ENCODE measurements at regions not wholly inside any gene's neighbourhood (a gene's known extent, or its start where the extent isn't known, plus 50 kb on each side); places are given as distances from the start of the nearest gene placed in this dataset.
"Not testable (repeated sequence)": the region's sequence is repeated elsewhere in the genome, so short reads cannot be mapped to it uniquely, and the experiment has no call there.

GRCh38 chr6:115214283-115214682 lies 846.4 kb downstream of the FRK start:
- no peak for DNase-seq

- peak; percentile 34 for DNase-seq
Measured at GRCh38 chr6:115203381-115203780, 857.3 kb downstream of the FRK start.

GRCh38 chr6:115194981-115195638 lies 852.3 kb upstream of the HS3ST5 start:
- DNase-seq, result peak; percentile 32

- DNase-seq, result no peak
Measured at GRCh38 chr6:115191989-115192388, 849.2 kb upstream of the HS3ST5 start.

- DNase-seq, result no peak
Measured at GRCh38 chr6:115190534-115190933, 847.7 kb upstream of the HS3ST5 start.

GRCh38 chr6:115175456-115175855 lies 832.6 kb upstream of the HS3ST5 start:
- DNase-seq, result not testable (repeated sequence)

- not testable (repeated sequence) for DNase-seq
Measured at GRCh38 chr6:115165912-115166311, 823.1 kb upstream of the HS3ST5 start.

- DNase-seq, result no peak
Measured at GRCh38 chr6:115159733-115160132, 816.9 kb upstream of the HS3ST5 start.

- DNase-seq, result no peak
Measured at GRCh38 chr6:115137910-115138309, 795.1 kb upstream of the HS3ST5 start.

- no peak for DNase-seq
Measured at GRCh38 chr6:115133790-115134189, 791.0 kb upstream of the HS3ST5 start.

GRCh38 chr6:115131709-115132490 lies 789.1 kb upstream of the HS3ST5 start:
- DNase-seq, result no peak

GRCh38 chr6:115121513-115121912 lies 778.7 kb upstream of the HS3ST5 start:
- not testable (repeated sequence) for DNase-seq

GRCh38 chr6:115120391-115120790 lies 777.6 kb upstream of the HS3ST5 start:
- DNase-seq, result no peak

GRCh38 chr6:115091461-115091860 lies 748.6 kb upstream of the HS3ST5 start:
- DNase-seq, result no peak

- DNase-seq, result no peak
Measured at GRCh38 chr6:115078555-115078954, 735.7 kb upstream of the HS3ST5 start.

GRCh38 chr6:115071962-115072361 lies 729.1 kb upstream of the HS3ST5 start:
- no peak for DNase-seq

- DNase-seq, result no peak
Measured at GRCh38 chr6:115067690-115068447, 725.0 kb upstream of the HS3ST5 start.

- no peak for DNase-seq
Measured at GRCh38 chr6:115064680-115065079, 721.9 kb upstream of the HS3ST5 start.

- no peak for DNase-seq
Measured at GRCh38 chr6:115060581-115060980, 717.8 kb upstream of the HS3ST5 start.

- DNase-seq, result no peak
Measured at GRCh38 chr6:115058414-115059211, 715.8 kb upstream of the HS3ST5 start.

- no peak for DNase-seq
Measured at GRCh38 chr6:115055579-115055978, 712.8 kb upstream of the HS3ST5 start.

- DNase-seq, result not testable (repeated sequence)
Measured at GRCh38 chr6:115054242-115054641, 711.4 kb upstream of the HS3ST5 start.

All from right hindlimb (tissue), 1 donor.